PC-3 (cell line): ENCODE measurements at regions not wholly inside any gene's neighbourhood (a gene's known extent, or its start where the extent isn't known, plus 50 kb on each side); places are given as distances from the start of the nearest gene placed in this dataset.

ENCODE experiments used
- ATAC-seq: fragments of 200-7000 bp; cut with Tn5 transposase; 2 replicates; pipeline ENCODE4 v1.9.1; 2020; ENCODE audit warnings: mild to moderate bottlenecking, moderate library complexity
- BruUV-seq: library from RNA; stranded (reverse); fragments of 400-500 nt; replicated peaks from 2 replicates; lab custom pipeline; 2021; lab: Mats Ljungman, UMichigan
- CTCF ChIA-PET: fragments of 300-600 bp; sonication (Branson Sonifier 250); formaldehyde crosslinking; loops from one replicate; lab custom pipeline; 2022; ENCODE audit warnings: antibody characterized with exemption; lab: Charles Lee
- POLR2A ChIA-PET: fragments of 300-600 bp; sonication (Branson Sonifier 250); formaldehyde crosslinking; loops from one replicate; lab custom pipeline; 2022; ENCODE audit warnings: antibody characterized with exemption; ENCODE audit not compliant: unreplicated experiment; lab: Charles Lee
- DNase-seq: peaks from one replicate; pipeline ENCODE4 v3.0.0-alpha.2; 2015
- H2AFZ ChIP-seq: fragments of 300-600 bp; sonication (generic); 2 replicates; pipeline ENCODE4 v1.6.0; 2016; ENCODE audit warnings: antibody characterized with exemption, low read length
- H3F3A ChIP-seq: fragments of 300-600 bp; sonication (generic); one replicate; pipeline ENCODE4 v1.6.0; 2017; ENCODE audit warnings: antibody characterized with exemption, low read length, control low read depth, mild to moderate bottlenecking; ENCODE audit not compliant: unreplicated experiment
- H3K27ac ChIP-seq: fragments of 300-600 bp; sonication (generic); 2 replicates; pipeline ENCODE4 v1.5.1; 2016; ENCODE audit warnings: mild to moderate bottlenecking, low read length
- H3K27me3 ChIP-seq: fragments of 300-600 bp; sonication (generic); 2 replicates; pipeline ENCODE4 v1.6.1; 2016; ENCODE audit warnings: low read length, mixed read lengths
- H3K36me3 ChIP-seq: fragments of 300-600 bp; sonication (generic); 2 replicates; pipeline ENCODE4 v1.6.1; 2016; ENCODE audit warnings: low read depth, mixed run types, low read length, mixed read lengths
- H3K4me1 ChIP-seq: fragments of 300-600 bp; sonication (generic); 2 replicates; pipeline ENCODE4 v1.5.1; 2016; ENCODE audit warnings: low read length; ENCODE audit not compliant: insufficient read depth
- H3K4me2 ChIP-seq: fragments of 300-600 bp; sonication (generic); 2 replicates; pipeline ENCODE4 v1.6.0; 2016; ENCODE audit warnings: low read length
- H3K4me3 ChIP-seq: fragments of 300-600 bp; sonication (generic); 2 replicates; pipeline ENCODE4 v1.5.1; 2016; ENCODE audit warnings: mild to moderate bottlenecking, low read length, mixed read lengths
- H3K79me2 ChIP-seq: fragments of 300-600 bp; sonication (generic); 2 replicates; pipeline ENCODE4 v1.6.1; 2017; ENCODE audit warnings: low read length, mixed read lengths
- H3K9ac ChIP-seq: fragments of 300-600 bp; sonication (generic); 2 replicates; pipeline ENCODE4 v1.6.0; 2016; ENCODE audit warnings: mild to moderate bottlenecking, low read length
- H3K9me2 ChIP-seq: fragments of 300-600 bp; sonication (generic); replicated peaks from 2 replicates; pipeline ENCODE4 v1.6.1; 2016; ENCODE audit warnings: mixed run types, low read length, mixed read lengths
- H3K9me3 ChIP-seq: fragments of 300-600 bp; sonication (generic); 2 replicates; pipeline ENCODE4 v1.6.1; 2016; ENCODE audit warnings: low read length, mixed read lengths
- H4K20me1 ChIP-seq: fragments of 300-600 bp; sonication (generic); 2 replicates; pipeline ENCODE4 v1.6.1; 2016; ENCODE audit warnings: low read length, mixed read lengths
- EZH2 ChIP-seq: fragments of 300-600 bp; sonication (generic); IDR thresholded peaks from one replicate; pipeline ENCODE4 v1.6.1; 2017; ENCODE audit warnings: antibody characterized with exemption, mild to moderate bottlenecking, low read length; ENCODE audit not compliant: unreplicated experiment
- EZH2phosphoT487 ChIP-seq: fragments of 300-600 bp; sonication (generic); IDR thresholded peaks from 2 replicates; pipeline ENCODE4 v1.6.1; 2018; ENCODE audit warnings: mild to moderate bottlenecking, antibody characterized with exemption, low read length, borderline replicate concordance
- intact Hi-C: fragments of 100-400 bp; cut with micrococcal nuclease; formaldehyde crosslinking; loops from 2 replicates; pipeline ENCODE4 v1.9.0; 2023
- TF ChIP-seq, protein P1 (sequence below): fragments of 300-600 bp; sonication (generic); conservative IDR thresholded peaks from 2 replicates; pipeline ENCODE4 v1.5.1; 2017; ENCODE audit warnings: antibody characterized with exemption, low read depth, mild to moderate bottlenecking, low read length

DNA sequence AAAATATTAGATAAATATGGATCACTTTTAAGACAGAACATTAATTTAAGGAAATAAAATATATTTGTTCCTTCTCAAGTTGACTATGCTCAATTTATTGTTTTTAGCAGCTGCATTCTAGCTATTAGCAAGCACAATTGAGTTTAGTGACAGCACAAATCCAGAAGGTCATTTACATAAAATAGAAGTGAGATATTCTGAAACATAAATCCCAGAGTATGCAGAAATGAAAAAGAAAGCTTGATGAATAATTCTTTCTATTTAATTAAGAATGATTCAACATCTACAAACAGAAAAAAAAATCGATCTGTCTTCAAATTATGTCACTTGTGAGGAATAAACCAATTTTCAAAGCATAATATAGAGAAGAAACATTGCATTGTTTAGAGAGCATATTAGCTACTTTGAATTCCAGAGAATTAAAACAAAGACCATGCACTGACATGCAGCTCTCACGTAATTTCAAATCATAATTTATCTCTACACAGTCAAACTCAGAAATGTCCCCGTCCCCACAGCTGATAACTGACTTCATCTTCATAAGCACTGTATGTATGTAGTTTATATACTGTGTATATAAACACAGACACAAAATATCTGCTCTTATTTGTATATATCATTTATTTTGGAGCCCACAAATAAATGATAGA is 458.4 kb downstream of the TMX3 start:
- peak; percentile 78 for ATAC-seq
- POLR2A ChIA-PET, result interaction anchor here (0.6 kb wide), 1 partner anchor 571 kb away, joined by 5 read pairs; no protein-coding TSS in a partner anchor
- no TSS peak for BruUV-seq

DNA sequence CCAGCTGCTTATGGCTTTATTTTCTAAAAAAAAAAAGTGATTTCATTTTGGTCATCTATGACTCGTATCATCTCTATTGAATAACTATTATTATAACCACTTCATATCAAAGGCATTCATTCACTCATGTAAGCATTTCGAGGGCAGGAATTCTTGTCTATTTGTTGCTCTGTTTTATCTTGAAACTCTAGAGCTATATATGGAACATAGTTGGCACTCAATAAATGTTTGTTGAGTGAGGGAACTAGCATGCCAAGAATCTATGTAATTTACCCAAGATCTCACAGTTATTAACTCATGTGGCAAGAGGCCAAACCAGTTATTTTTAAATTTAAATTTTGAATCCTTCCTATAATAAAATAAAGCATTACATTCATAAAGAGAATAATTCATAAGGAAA is 470.1 kb downstream of the TMX3 start:
- no peaks in the 10 kb centered on the region for H3K9me2 ChIP-seq
- CTCF ChIA-PET, result no interaction called here
- intact Hi-C loops, result no loop called here
- H3K9me3 ChIP-seq, result no peaks in the 10 kb centered on the region
- ATAC-seq, result no peak; the same call in 1 of the 2 replicates
- no peak overlapping the region for H3K27ac ChIP-seq
- peak; percentile 53 for DNase-seq
- POLR2A ChIA-PET, result no interaction called here
- no peak overlapping the region for H3K4me3 ChIP-seq
- no peak for TF ChIP-seq EZH2phosphoT487
- TF ChIP-seq, protein P1, sequence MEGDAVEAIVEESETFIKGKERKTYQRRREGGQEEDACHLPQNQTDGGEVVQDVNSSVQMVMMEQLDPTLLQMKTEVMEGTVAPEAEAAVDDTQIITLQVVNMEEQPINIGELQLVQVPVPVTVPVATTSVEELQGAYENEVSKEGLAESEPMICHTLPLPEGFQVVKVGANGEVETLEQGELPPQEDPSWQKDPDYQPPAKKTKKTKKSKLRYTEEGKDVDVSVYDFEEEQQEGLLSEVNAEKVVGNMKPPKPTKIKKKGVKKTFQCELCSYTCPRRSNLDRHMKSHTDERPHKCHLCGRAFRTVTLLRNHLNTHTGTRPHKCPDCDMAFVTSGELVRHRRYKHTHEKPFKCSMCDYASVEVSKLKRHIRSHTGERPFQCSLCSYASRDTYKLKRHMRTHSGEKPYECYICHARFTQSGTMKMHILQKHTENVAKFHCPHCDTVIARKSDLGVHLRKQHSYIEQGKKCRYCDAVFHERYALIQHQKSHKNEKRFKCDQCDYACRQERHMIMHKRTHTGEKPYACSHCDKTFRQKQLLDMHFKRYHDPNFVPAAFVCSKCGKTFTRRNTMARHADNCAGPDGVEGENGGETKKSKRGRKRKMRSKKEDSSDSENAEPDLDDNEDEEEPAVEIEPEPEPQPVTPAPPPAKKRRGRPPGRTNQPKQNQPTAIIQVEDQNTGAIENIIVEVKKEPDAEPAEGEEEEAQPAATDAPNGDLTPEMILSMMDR, result no peak
- no peak for TF ChIP-seq EZH2
- H3K4me1 ChIP-seq, result no peaks in the 10 kb centered on the region; the same call in 1 of the 2 replicates
- no peaks in the 10 kb centered on the region for H4K20me1 ChIP-seq
- H3K36me3 ChIP-seq, result no peaks in the 10 kb centered on the region
- H3K79me2 ChIP-seq, result no peaks in the 10 kb centered on the region
- H3F3A ChIP-seq, result no peaks in the 10 kb centered on the region
- H3K4me2 ChIP-seq, result no peak overlapping the region
- no peak overlapping the region for H2AFZ ChIP-seq
- no TSS peak for BruUV-seq
- no peaks in the 10 kb centered on the region for H3K27me3 ChIP-seq
- no peak overlapping the region for H3K9ac ChIP-seq

More for the DNA sequence above, 458.4 kb downstream of the TMX3 start:
- H3K27ac ChIP-seq, result no peak overlapping the region
- intact Hi-C loops, result no loop called here
- no peak overlapping the region for H3K9ac ChIP-seq
- no peak overlapping the region for H2AFZ ChIP-seq
- peak overlapping the region; percentile 26 for H3K4me2 ChIP-seq
- no peaks in the 10 kb centered on the region for H3K9me2 ChIP-seq
- H3K9me3 ChIP-seq, result no peaks in the 10 kb centered on the region
- no peaks in the 10 kb centered on the region for H3K79me2 ChIP-seq
- DNase-seq, result peak; percentile 30
- CTCF ChIA-PET, result no interaction called here
- peaks cover 10% of the 10 kb centered on the region for H3K4me1 ChIP-seq
- no peak for TF ChIP-seq EZH2phosphoT487
- no peak for TF ChIP-seq EZH2
- TF ChIP-seq, protein P1, result no peak
- no peaks in the 10 kb centered on the region for H3K36me3 ChIP-seq
- H4K20me1 ChIP-seq, result no peaks in the 10 kb centered on the region
- no peaks in the 10 kb centered on the region for H3F3A ChIP-seq
- H3K27me3 ChIP-seq, result no peaks in the 10 kb centered on the region
- H3K4me3 ChIP-seq, result no peak overlapping the region

GRCh38 chr18:68241881-68242280 is 473.0 kb downstream of the TMX3 start:
- Histone ChIP-seq H3K9me3 (no peaks in the 10 kb centered on the region), H3K4me3 (no peak overlapping the region), H3F3A (no peaks in the 10 kb centered on the region), H3K27ac (no peak overlapping the region), H3K27me3 (no peaks in the 10 kb centered on the region), H2AFZ (no peak overlapping the region), H3K36me3 (no peaks in the 10 kb centered on the region), H3K79me2 (no peaks in the 10 kb centered on the region), H4K20me1 (no peaks in the 10 kb centered on the region), H3K9me2 (no peaks in the 10 kb centered on the region), H3K4me1 (peaks cover under 1% of the 10 kb centered on the region; the same call in 1 of the 2 replicates), H3K4me2 (no peak overlapping the region), H3K9ac (no peak overlapping the region)
- TF ChIP-seq, protein P1, result no peak
- TF ChIP-seq EZH2phosphoT487 (no peak), EZH2 (no peak)
- BruUV-seq, result no TSS peak
- intact Hi-C loops, result no loop called here
- CTCF ChIA-PET, result no interaction called here
- DNase-seq (no peak), ATAC-seq (no peak)
- POLR2A ChIA-PET, result no interaction called here
